Neuron (in vitro differentiated cells): ENCODE measurements at regions not wholly inside any gene's neighbourhood (a gene's known extent, or its start where the extent isn't known, plus 50 kb on each side); places are given as distances from the start of the nearest gene placed in this dataset.

ENCODE experiments used
- H2AFZ ChIP-seq: one replicate; pipeline ENCODE4 v1.6.1; 2013; ENCODE audit warnings: low read depth, mild to moderate bottlenecking, inconsistent platforms, low read length, moderate library complexity
- H3K27me3 ChIP-seq: one replicate; pipeline ENCODE4 v1.6.1; 2013; ENCODE audit warnings: low read length; ENCODE audit not compliant: insufficient read depth
- H3K36me3 ChIP-seq: one replicate; pipeline ENCODE4 v1.6.1; 2013; ENCODE audit warnings: low read length; ENCODE audit not compliant: insufficient read depth
- H3K4me1 ChIP-seq: one replicate; pipeline ENCODE4 v1.6.1; 2013; ENCODE audit warnings: low read length; ENCODE audit not compliant: insufficient read depth
- H3K4me3 ChIP-seq: 2 replicates; pipeline ENCODE4 v1.5.1; 2013; ENCODE audit warnings: mild to moderate bottlenecking, low read length, moderate library complexity
- H3K9me3 ChIP-seq: one replicate; pipeline ENCODE4 v1.6.1; 2013; ENCODE audit warnings: low read length

GRCh38 chr1:9481048-9481447 is 58.2 kb upstream of the SLC25A33 start:
- Histone ChIP-seq H3K9me3 (no peaks in the 10 kb centered on the region), H3K4me1 (no peaks in the 10 kb centered on the region), H3K4me3 (no peak overlapping the region), H2AFZ (no peak overlapping the region), H3K36me3 (no peaks in the 10 kb centered on the region), H3K27me3 (peaks cover 2% of the 10 kb centered on the region)

DNA sequence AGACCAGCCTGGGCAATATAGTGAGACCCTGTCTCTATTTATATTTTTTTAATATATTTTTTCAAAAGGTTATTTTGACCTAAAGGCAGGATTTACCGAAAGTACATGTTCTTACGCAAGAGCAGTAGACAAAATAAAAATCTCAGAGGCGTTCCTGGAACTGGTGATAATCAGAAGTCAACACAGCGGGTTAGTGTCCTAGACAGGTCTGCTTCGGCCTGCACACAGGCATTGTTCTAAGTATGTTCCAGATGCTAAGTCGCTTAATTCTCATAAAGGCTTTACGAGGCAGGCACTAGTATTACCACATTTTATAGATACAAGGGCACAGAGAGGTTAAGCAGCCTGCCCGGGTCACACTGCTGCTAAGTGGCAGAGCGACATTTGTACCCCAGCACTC is 56.9 kb upstream of the SLC25A33 start:
- Histone ChIP-seq H2AFZ (no peak overlapping the region), H3K36me3 (no peaks in the 10 kb centered on the region), H3K27me3 (peaks cover 2% of the 10 kb centered on the region), H3K4me1 (no peaks in the 10 kb centered on the region), H3K4me3 (no peak overlapping the region), H3K9me3 (no peaks in the 10 kb centered on the region)

GRCh38 chr1:9482816-9483572 is 56.3 kb upstream of the SLC25A33 start:
- H3K9me3 ChIP-seq = no peaks in the 10 kb centered on the region
- no peak overlapping the region for H3K4me3 ChIP-seq
- no peaks in the 10 kb centered on the region for H3K4me1 ChIP-seq
- no peak overlapping the region for H2AFZ ChIP-seq
- H3K36me3 ChIP-seq = no peaks in the 10 kb centered on the region
- H3K27me3 ChIP-seq = peaks cover 2% of the 10 kb centered on the region

DNA sequence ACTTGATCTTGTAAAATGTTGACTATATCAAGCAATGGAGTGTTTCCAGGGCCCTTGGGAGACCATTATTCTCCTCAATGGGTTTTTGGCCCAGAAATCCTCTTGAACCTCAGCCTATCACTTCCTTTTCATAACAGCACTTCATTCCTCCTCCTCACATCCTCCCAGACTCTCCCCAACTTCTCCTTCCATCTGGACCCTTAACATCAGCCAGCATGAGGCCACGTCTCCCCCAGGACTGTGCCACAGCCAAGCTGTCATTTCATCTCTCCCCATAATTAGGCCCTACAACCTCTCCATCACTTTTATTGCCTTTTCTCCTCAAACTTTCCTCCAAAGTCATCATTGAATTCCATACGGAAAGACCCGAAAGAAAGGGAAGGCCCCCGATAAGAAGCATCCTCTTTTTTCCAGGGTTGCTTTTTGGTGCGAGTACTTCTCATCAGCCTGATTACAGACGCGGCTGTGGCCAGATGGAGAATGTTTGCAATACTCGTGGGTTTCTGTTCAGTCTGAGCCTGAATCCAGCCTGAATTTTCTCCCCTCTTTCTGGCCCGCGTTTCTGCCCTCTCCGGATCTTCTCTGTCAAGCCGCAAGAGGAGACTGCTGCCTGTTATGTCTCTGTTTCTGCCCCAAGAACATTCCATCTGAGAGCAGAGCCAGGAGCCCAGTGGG is 52.7 kb upstream of the SLC25A33 start:
- Histone ChIP-seq H3K9me3 (no peaks in the 10 kb centered on the region), H2AFZ (no peak overlapping the region), H3K4me1 (no peaks in the 10 kb centered on the region), H3K4me3 (no peak overlapping the region), H3K27me3 (peaks cover 2% of the 10 kb centered on the region), H3K36me3 (no peaks in the 10 kb centered on the region)
